BE2C (cell line): ENCODE measurements at regions not wholly inside any gene's neighbourhood (a gene's known extent, or its start where the extent isn't known, plus 50 kb on each side); places are given as distances from the start of the nearest gene placed in this dataset.

Experiments used
- DNase-seq: peaks from one replicate; pipeline ENCODE4 v3.0.0-alpha.2; 2020
- H3K27me3 ChIP-seq: fragments of 250-450 bp; sonication (Bioruptor Pico); 2 replicates; pipeline ENCODE4 v1.5.1; 2020; ENCODE audit warnings: mild to moderate bottlenecking
- H3K36me3 ChIP-seq: fragments of 250-450 bp; sonication (Bioruptor Pico); 2 replicates; pipeline ENCODE4 v1.5.1; 2020; ENCODE audit warnings: mild to moderate bottlenecking
- H3K4me1 ChIP-seq: fragments of 250-450 bp; sonication (Bioruptor Pico); 2 replicates; pipeline ENCODE4 v1.5.1; 2020
- H3K4me3 ChIP-seq: 2 replicates; pipeline ENCODE4 v1.5.1; 2011; ENCODE audit warnings: low read depth, low read length
- H3K9me3 ChIP-seq: fragments of 250-450 bp; sonication (Bioruptor Pico); 2 replicates; pipeline ENCODE4 v1.5.1; 2020
- CTCF ChIP-seq: IDR thresholded peaks from 2 replicates; pipeline ENCODE4 v1.5.1; 2012; ENCODE audit warnings: mild to moderate bottlenecking, low read depth, low read length

DNA sequence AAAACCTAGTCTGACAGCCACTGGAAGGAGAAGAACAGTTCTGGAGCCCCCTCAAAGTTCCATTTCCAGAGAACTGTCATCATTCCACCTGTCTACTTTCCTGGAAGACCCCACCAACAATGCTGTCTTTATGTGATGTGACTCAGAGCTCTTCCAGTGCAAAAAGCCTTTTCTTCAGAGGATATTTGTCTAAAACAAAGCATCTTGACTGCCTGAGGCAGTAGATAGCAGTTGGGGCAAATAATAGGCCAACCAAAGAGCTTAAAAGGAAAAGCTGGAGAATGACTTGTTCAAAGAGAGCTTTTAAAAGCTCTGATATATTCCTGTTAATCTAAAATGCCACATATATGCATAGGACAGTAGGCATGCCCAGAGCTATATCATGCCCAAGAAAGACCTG, 62.6 kb downstream of the MIS18A start:
- Histone ChIP-seq H3K4me3 (no peak overlapping the region), H3K4me1 (peaks cover 25% of the 10 kb centered on the region), H3K27me3 (no peaks in the 10 kb centered on the region), H3K36me3 (no peaks in the 10 kb centered on the region), H3K9me3 (peaks cover 14% of the 10 kb centered on the region)
- no peak for TF ChIP-seq CTCF
- no peak for DNase-seq

DNA sequence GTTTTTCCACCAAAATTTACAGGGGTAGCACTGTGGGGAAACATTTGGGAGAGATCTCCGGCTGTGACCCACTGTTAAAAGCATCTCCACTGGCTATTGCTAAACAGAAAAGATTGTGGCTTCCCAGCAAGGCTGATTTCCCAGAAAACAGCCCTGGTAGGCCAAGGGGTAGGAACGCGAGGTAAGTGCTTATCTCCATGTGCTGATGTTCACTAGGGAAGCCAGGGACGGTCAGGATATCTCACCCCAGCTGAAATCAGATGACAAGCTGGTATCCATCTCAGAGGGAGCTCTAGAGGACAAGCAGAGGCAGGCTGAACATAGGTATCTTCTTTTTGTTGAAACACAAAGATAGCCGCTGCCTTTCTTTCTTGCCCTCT, 63.6 kb downstream of the MIS18A start:
- no peak for TF ChIP-seq CTCF
- H3K9me3 ChIP-seq: peaks cover 14% of the 10 kb centered on the region
- H3K36me3 ChIP-seq: no peaks in the 10 kb centered on the region
- DNase-seq: no peak
- H3K4me1 ChIP-seq: peaks cover 25% of the 10 kb centered on the region
- no peaks in the 10 kb centered on the region for H3K27me3 ChIP-seq
- H3K4me3 ChIP-seq: no peak overlapping the region

DNA sequence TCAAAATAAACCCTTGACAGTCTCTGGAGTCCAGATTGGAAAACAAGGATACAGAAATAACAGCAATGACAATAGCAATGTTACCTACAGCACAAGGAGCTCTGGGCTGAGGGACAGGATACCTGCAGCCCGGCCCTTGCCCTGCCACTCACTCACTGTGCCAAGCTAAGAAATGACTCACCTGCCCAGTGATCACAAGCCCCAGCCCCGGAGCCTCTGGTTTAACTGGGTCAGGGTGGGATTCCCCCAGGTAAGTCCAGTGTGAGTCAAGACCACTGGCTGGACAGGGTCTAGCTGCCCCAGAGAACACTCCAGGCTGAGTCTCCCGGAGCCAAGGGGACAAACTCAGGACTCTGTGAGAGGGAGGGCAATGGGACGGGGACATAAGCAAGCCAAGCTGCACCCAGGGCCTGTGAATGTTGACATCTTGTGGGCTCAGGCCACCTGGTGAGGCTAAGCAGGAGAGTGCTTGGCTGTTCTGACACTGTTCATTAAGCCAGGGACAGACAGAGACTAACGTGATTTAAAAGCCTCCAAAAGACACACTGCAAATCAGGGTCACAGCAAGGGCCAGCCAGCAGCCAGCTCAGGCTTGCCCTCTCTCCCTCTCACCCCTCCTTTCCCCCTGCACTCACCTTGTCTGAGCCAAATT, 64.1 kb downstream of the MIS18A start:
- Histone ChIP-seq H3K4me1 (peaks cover 25% of the 10 kb centered on the region), H3K9me3 (peaks cover 14% of the 10 kb centered on the region), H3K27me3 (no peaks in the 10 kb centered on the region), H3K36me3 (no peaks in the 10 kb centered on the region), H3K4me3 (no peak overlapping the region)
- TF ChIP-seq CTCF: no peak
- no peak for DNase-seq

DNA sequence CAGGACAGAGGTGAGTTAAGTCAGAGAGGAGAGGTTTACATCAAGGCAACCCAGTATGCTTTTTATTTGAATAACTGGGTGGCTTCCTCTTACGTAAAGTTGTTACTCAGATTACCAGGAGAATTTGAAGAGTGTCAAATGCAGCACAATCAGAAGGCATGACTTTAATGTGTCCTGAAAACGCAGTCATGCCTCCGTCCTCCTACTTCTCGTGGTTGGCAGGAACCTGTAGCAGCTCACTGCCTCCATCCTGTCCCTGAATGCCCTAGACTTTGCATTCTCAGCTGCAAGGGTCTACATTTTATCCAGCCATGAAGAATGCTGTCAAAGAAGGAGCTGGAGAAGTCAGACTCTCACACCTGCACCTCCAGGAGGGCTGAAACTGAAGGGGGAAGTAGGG, 66.7 kb downstream of the MIS18A start:
- peaks cover 16% of the 10 kb centered on the region for H3K9me3 ChIP-seq
- no peak overlapping the region for H3K4me3 ChIP-seq
- peaks cover 32% of the 10 kb centered on the region for H3K4me1 ChIP-seq
- DNase-seq: no peak
- H3K36me3 ChIP-seq: no peaks in the 10 kb centered on the region
- no peaks in the 10 kb centered on the region for H3K27me3 ChIP-seq
- TF ChIP-seq CTCF: no peak

GRCh38 chr21:32211306-32211705, 67.5 kb downstream of the MIS18A start:
- no peak for DNase-seq

GRCh38 chr21:32209580-32209979, 69.3 kb downstream of the MIS18A start:
- no peak for DNase-seq
- H3K4me3 ChIP-seq: no peak overlapping the region
- TF ChIP-seq CTCF: no peak

More at GRCh38 chr21:32211306-32211705, 67.5 kb downstream of the MIS18A start:
- no peaks in the 10 kb centered on the region for H3K27me3 ChIP-seq
- no peaks in the 10 kb centered on the region for H3K36me3 ChIP-seq
- peaks cover 16% of the 10 kb centered on the region for H3K9me3 ChIP-seq
- peaks cover 39% of the 10 kb centered on the region for H3K4me1 ChIP-seq
- no peak for TF ChIP-seq CTCF
- no peak overlapping the region for H3K4me3 ChIP-seq

More at GRCh38 chr21:32209580-32209979, 69.3 kb downstream of the MIS18A start:
- H3K27me3 ChIP-seq: no peaks in the 10 kb centered on the region
- no peaks in the 10 kb centered on the region for H3K36me3 ChIP-seq
- peaks cover 16% of the 10 kb centered on the region; the same call in 1 of the 2 replicates for H3K9me3 ChIP-seq
- peaks cover 29% of the 10 kb centered on the region for H3K4me1 ChIP-seq
